ENCODE measurements at regions not wholly inside any gene's neighbourhood (a gene's known extent, or its start where the extent isn't known, plus 50 kb on each side); places are given as distances from the start of the nearest gene placed in this dataset.

DNA sequence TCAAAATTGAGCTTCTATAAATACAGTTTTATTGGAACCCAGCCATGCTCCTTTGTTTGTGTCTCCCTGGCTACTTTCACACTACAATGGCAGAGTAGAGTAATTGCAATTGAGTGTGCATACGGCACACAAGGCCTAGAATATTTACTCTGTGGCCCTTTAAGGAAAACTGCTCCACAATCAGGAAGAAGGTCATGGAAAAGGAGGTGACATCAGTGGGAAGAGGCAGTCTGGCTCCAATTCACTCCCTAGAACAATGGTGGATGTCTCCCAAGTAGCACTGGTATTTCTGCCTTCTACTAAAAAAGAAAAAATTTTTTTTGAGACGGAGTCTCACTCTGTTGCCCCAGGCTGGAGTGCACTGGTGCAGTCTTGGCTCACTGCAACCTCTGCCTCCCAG lies 51.3 kb downstream of the KRTAP19-8 start:
- Histone ChIP-seq H3K9ac (ENCODE audit: low read depth in 2 of 2, low read length in 2 of 2) (no peak overlapping the region), H3K9me3 (no peaks in the 10 kb centered on the region), H3K4me3 (no peak overlapping the region), H3K27ac (no peak overlapping the region), H3K27me3 (no peaks in the 10 kb centered on the region), H3K4me1 (no peaks in the 10 kb centered on the region), H3K36me3 (no peaks in the 10 kb centered on the region)
- DNase-seq = no peak
- TF ChIP-seq, protein P1, sequence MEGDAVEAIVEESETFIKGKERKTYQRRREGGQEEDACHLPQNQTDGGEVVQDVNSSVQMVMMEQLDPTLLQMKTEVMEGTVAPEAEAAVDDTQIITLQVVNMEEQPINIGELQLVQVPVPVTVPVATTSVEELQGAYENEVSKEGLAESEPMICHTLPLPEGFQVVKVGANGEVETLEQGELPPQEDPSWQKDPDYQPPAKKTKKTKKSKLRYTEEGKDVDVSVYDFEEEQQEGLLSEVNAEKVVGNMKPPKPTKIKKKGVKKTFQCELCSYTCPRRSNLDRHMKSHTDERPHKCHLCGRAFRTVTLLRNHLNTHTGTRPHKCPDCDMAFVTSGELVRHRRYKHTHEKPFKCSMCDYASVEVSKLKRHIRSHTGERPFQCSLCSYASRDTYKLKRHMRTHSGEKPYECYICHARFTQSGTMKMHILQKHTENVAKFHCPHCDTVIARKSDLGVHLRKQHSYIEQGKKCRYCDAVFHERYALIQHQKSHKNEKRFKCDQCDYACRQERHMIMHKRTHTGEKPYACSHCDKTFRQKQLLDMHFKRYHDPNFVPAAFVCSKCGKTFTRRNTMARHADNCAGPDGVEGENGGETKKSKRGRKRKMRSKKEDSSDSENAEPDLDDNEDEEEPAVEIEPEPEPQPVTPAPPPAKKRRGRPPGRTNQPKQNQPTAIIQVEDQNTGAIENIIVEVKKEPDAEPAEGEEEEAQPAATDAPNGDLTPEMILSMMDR (IDR thresholded peaks at IDR 0.05) = no peak
- intact Hi-C loops (cut with DNase I) = no loop called here

DNA sequence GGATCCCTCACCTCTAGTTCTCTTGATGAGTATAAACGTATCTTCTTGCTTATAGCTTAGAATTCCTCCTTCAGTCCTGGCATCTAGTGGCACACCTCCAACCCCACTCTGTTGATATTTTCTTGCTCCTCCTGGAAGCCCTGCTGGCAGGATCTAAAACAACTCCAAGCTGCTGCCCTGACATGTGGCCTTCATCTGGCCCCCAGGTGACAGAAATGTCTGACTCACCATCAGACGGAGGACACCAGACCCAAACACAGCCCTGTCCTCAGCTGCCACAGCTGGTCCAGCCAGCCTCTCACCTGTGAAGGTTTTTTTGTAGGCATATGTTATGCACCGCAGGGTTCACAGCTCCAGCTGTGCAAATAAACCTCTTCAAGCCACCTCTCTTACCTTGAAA lies 53.4 kb downstream of the KRTAP19-8 start:
- no peak overlapping the region for H3K27ac ChIP-seq
- intact Hi-C loops (cut with DNase I) = no loop called here
- H3K4me3 ChIP-seq = no peak overlapping the region
- no peak overlapping the region for H3K9ac ChIP-seq (ENCODE audit: low read depth in 2 of 2, low read length in 2 of 2)
- H3K4me1 ChIP-seq = no peaks in the 10 kb centered on the region
- TF ChIP-seq, protein P1 (IDR thresholded peaks at IDR 0.05) = no peak
- H3K27me3 ChIP-seq = no peaks in the 10 kb centered on the region
- no peak for DNase-seq
- H3K36me3 ChIP-seq = no peaks in the 10 kb centered on the region
- H3K9me3 ChIP-seq = no peaks in the 10 kb centered on the region

DNA sequence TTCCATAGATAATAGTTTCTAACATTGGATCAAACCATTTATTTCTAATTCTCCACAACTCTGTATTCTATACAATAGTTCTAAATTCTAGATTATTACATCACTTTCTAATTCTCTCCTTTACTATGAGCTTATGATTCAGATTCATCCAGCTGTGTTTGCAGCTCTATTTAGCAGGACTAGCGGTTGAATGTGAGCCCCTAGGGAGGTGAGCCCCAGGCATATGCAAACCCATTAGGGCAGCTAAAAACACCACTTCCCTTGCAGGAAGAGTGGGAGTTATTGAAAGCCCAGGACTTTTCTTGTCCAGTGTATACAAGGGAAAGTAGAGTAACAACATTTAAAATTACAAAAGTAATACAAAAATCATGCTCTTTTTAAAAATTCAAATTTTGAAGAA lies 56.9 kb downstream of the KRTAP19-8 start:
- H3K27ac ChIP-seq = no peak overlapping the region
- H3K9me3 ChIP-seq = no peaks in the 10 kb centered on the region
- TF ChIP-seq, protein P1 (IDR thresholded peaks at IDR 0.05) = no peak
- H3K9ac ChIP-seq (ENCODE audit: low read depth in 2 of 2, low read length in 2 of 2) = no peak overlapping the region
- no peaks in the 10 kb centered on the region for H3K27me3 ChIP-seq
- intact Hi-C loops (cut with DNase I) = no loop called here
- no peaks in the 10 kb centered on the region for H3K36me3 ChIP-seq
- no peaks in the 10 kb centered on the region for H3K4me1 ChIP-seq
- no peak for DNase-seq
- no peak overlapping the region for H3K4me3 ChIP-seq

DNA sequence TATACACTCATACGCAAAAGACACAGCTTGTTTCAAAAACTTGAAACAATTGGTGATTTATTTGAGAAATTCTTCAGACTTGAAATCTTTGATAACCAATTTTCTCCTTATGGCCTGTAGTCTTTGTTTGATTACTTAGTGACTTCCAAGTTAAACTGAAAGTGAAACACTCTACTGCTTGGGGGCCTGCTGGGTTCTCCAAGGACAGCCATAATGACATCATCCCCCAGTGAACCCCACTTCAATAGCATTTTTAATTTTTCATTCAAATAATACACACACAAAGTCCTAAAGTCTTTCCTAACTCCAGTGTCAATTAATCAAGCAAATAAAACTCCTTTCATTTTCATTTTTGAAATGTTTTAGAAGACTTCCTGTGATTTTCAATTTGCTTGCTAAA lies 59.2 kb downstream of the KRTAP19-8 start:
- H3K4me3 ChIP-seq = no peak overlapping the region
- H3K27me3 ChIP-seq = no peaks in the 10 kb centered on the region
- no peaks in the 10 kb centered on the region for H3K36me3 ChIP-seq
- no peak overlapping the region for H3K27ac ChIP-seq
- TF ChIP-seq, protein P1 (IDR thresholded peaks at IDR 0.05) = no peak
- no peak overlapping the region for H3K9ac ChIP-seq (ENCODE audit: low read depth in 2 of 2, low read length in 2 of 2)
- DNase-seq = no peak
- no peaks in the 10 kb centered on the region for H3K4me1 ChIP-seq
- H3K9me3 ChIP-seq = no peaks in the 10 kb centered on the region
- intact Hi-C loops (cut with DNase I) = loop anchor here (10.0 kb wide), 1 partner anchor 56 kb away; the partner anchor contains the start of gene KRTAP19-8

DNA sequence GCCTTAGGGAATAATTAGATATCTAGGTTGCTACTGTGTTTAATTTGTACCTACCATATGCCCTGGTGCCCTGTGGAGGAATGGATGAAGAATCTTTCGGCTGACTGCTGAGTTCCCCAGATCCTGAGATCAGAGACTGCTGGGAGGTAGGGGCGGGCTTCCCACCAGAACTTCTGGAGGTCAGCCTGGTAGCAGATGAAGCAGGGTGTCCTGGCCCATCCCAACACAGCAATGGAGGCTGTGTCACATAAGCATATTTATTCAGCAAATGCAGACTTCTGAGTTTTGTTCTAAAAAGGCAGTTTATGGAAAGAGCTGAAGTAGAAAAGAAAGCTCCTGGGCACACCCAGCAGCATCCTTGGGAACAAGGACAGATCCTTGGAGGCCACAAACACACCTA lies 74.0 kb downstream of the KRTAP19-8 start:
- Histone ChIP-seq H3K27ac (no peak overlapping the region), H3K4me1 (no peaks in the 10 kb centered on the region), H3K9me3 (no peaks in the 10 kb centered on the region), H3K36me3 (no peaks in the 10 kb centered on the region), H3K9ac (ENCODE audit: low read depth in 2 of 2, low read length in 2 of 2) (no peak overlapping the region), H3K27me3 (no peaks in the 10 kb centered on the region), H3K4me3 (no peak overlapping the region)
- TF ChIP-seq, protein P1 (IDR thresholded peaks at IDR 0.05) = no peak
- intact Hi-C loops (cut with DNase I) = no loop called here
- no peak for DNase-seq

DNA sequence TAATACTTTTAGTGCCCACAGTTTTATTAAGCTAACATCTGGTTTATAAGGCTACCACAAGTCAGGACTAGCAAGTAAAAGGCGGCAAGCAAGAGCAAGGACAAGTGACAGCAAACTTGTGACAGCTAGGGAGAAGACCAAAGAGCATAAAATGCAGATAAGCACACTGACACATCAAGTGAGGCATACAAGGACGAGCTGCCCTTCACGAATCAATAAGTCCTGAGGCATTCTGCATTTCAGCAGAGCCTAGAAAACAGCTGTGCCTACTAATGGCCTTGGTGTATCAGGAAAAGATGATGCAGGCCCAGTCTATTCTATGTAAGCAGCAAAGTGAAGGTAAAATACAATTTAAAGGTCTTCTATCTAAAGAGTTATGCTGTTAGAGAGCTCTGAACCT lies 74.8 kb downstream of the KRTAP19-8 start:
- Histone ChIP-seq H3K9me3 (no peaks in the 10 kb centered on the region), H3K27me3 (no peaks in the 10 kb centered on the region), H3K27ac (no peak overlapping the region), H3K4me3 (no peak overlapping the region), H3K9ac (ENCODE audit: low read depth in 2 of 2, low read length in 2 of 2) (no peak overlapping the region), H3K4me1 (no peaks in the 10 kb centered on the region), H3K36me3 (no peaks in the 10 kb centered on the region)
- intact Hi-C loops (cut with DNase I) = no loop called here
- DNase-seq = no peak
- TF ChIP-seq, protein P1 (IDR thresholded peaks at IDR 0.05) = no peak
